Tibial nerve (tissue), 4 donors: ENCODE measurements at regions not wholly inside any gene's neighbourhood (a gene's known extent, or its start where the extent isn't known, plus 50 kb on each side); places are given as distances from the start of the nearest gene placed in this dataset.

Experiments used
- CTCF ChIP-seq, 5 experiments: fragments of 200-600 bp in 3 of 5; fragments of 450-650 bp in 2 of 5; sonication (generic) in 3 of 5; IDR thresholded peaks; one replicate each; pipeline ENCODE4 v1.5.1; 2016 to 2019; ENCODE audit warnings: antibody characterized with exemption in 5 of 5, mild to moderate bottlenecking in 3 of 5, moderate library complexity in 2 of 5
- EP300 ChIP-seq, 2 donors: sonication (generic); formaldehyde crosslinking; IDR thresholded peaks; one replicate each; pipeline ENCODE4 v1.6.1; 2017; ENCODE audit warnings: antibody characterized with exemption in 2 of 2, mild to moderate bottlenecking in 1 of 2

GRCh38 chr13:109651311-109651710 is 135.1 kb downstream of the IRS2 start:
- no peak for TF ChIP-seq CTCF (IDR thresholded peaks at IDR 0.05)
- no peak for TF ChIP-seq EP300 (IDR thresholded peaks at IDR 0.05)
